HFFc6 (cell line): ENCODE measurements at regions not wholly inside any gene's neighbourhood (a gene's known extent, or its start where the extent isn't known, plus 50 kb on each side); places are given as distances from the start of the nearest gene placed in this dataset.

Experiments used
- DNase-seq: peaks from one replicate; pipeline ENCODE4 v3.0.0-alpha.2; 2018
- H3K27ac Mint-ChIP-seq: 2 replicates; pipeline ENCODE4 v1.8.0; 2020; ENCODE audit warnings: mild to moderate bottlenecking, mixed read lengths
- H3K27me3 Mint-ChIP-seq: 2 replicates; pipeline ENCODE4 v1.8.0; 2021; ENCODE audit warnings: mild to moderate bottlenecking, moderate library complexity, mixed read lengths; ENCODE audit not compliant: insufficient read depth
- H3K36me3 Mint-ChIP-seq: 2 replicates; pipeline ENCODE4 v1.8.0; 2021; ENCODE audit warnings: low read depth, mixed read lengths
- H3K4me1 Mint-ChIP-seq: 2 replicates; pipeline ENCODE4 v1.8.0; 2020; ENCODE audit warnings: low read depth, mixed read lengths
- H3K4me3 Mint-ChIP-seq: 2 replicates; pipeline ENCODE4 v1.8.0; 2020; ENCODE audit warnings: mild to moderate bottlenecking, moderate library complexity, mixed read lengths
- H3K9me3 Mint-ChIP-seq: 2 replicates; pipeline ENCODE4 v1.8.0; 2020; ENCODE audit warnings: mild to moderate bottlenecking, mixed read lengths
- TF ChIP-seq, protein P1 (sequence below): fragments of 200-600 bp; sonication (generic); IDR thresholded peaks from 2 replicates; pipeline ENCODE4 v1.5.0; 2021; ENCODE audit warnings: antibody characterized with exemption, mild to moderate bottlenecking

DNA sequence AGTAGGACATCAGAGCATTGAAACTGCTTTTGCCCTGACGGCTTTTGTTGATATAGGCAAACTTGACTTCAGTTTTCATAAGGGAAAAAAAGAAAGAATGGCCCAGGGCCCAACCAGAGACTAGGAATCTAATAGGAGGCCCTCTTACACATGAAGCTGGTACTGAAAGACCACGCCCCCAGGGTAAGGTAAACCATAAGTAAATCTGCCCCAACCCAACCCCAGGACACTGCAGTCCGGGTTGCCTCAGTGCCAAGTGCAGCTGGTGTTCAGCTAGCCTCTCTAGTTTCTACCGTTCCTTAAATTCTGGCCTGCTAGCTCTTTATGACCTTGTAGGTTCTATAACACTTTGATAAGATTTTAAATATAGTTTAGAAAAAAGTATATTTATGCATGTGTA lies 136.7 kb downstream of the AQP9 start:
- Mint-ChIP-seq H3K4me3 (no peak overlapping the region), H3K36me3 (peaks cover 11% of the 10 kb centered on the region), H3K9me3 (peaks cover 14% of the 10 kb centered on the region), H3K27ac (no peak overlapping the region), H3K27me3 (peaks cover 6% of the 10 kb centered on the region), H3K4me1 (no peaks in the 10 kb centered on the region)
- TF ChIP-seq, protein P1, sequence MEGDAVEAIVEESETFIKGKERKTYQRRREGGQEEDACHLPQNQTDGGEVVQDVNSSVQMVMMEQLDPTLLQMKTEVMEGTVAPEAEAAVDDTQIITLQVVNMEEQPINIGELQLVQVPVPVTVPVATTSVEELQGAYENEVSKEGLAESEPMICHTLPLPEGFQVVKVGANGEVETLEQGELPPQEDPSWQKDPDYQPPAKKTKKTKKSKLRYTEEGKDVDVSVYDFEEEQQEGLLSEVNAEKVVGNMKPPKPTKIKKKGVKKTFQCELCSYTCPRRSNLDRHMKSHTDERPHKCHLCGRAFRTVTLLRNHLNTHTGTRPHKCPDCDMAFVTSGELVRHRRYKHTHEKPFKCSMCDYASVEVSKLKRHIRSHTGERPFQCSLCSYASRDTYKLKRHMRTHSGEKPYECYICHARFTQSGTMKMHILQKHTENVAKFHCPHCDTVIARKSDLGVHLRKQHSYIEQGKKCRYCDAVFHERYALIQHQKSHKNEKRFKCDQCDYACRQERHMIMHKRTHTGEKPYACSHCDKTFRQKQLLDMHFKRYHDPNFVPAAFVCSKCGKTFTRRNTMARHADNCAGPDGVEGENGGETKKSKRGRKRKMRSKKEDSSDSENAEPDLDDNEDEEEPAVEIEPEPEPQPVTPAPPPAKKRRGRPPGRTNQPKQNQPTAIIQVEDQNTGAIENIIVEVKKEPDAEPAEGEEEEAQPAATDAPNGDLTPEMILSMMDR, result no peak
- no peak for DNase-seq

DNA sequence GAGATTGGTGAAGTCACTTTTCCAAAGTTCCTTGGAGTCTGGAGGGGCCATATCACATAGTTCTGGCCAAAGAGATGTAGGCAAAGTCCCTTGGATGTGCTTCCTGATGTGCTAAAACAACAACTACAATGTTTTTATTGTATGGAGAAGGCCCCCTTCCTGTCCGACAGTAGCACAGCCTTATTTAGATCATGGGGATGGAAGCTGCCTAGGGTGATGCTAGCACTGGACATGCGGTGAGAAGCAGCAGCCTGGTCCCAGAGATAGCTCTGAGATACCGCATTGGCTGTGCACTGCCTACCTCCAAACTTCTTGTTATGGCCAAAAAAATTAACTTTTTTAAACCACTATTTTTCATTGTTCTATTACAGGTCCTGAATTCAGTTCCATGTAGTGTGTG lies 137.6 kb downstream of the AQP9 start:
- Mint-ChIP-seq H3K36me3 (peaks cover 9% of the 10 kb centered on the region), H3K4me3 (no peak overlapping the region), H3K4me1 (no peaks in the 10 kb centered on the region), H3K27me3 (peaks cover 6% of the 10 kb centered on the region), H3K9me3 (peaks cover 12% of the 10 kb centered on the region), H3K27ac (no peak overlapping the region)
- DNase-seq, result no peak
- TF ChIP-seq, protein P1, result no peak

DNA sequence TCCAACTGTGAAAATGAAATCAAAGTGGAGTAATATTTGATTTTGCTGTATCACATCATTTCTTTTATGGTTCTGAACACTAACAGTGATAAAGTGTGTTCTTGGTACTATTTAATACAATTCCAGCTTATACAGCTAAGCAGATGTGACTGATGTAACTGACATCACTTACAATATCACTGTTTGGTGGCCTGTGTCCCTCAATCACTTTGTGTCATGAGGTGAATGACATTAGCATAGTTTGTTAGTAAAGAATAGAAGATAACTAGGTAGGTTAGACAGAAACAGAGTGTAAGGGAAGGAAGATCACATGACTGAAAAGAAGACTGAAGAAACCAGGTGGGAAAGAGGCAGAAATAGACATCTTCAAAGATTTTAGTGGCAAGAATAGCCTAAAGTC lies 138.7 kb downstream of the AQP9 start:
- H3K27ac Mint-ChIP-seq, result no peak overlapping the region
- peaks cover under 1% of the 10 kb centered on the region; the same call in 1 of the 2 replicates for H3K9me3 Mint-ChIP-seq
- no peak overlapping the region for H3K4me3 Mint-ChIP-seq
- H3K36me3 Mint-ChIP-seq, result no peaks in the 10 kb centered on the region
- TF ChIP-seq, protein P1, result no peak
- DNase-seq, result no peak
- peaks cover 3% of the 10 kb centered on the region for H3K27me3 Mint-ChIP-seq
- no peaks in the 10 kb centered on the region for H3K4me1 Mint-ChIP-seq

DNA sequence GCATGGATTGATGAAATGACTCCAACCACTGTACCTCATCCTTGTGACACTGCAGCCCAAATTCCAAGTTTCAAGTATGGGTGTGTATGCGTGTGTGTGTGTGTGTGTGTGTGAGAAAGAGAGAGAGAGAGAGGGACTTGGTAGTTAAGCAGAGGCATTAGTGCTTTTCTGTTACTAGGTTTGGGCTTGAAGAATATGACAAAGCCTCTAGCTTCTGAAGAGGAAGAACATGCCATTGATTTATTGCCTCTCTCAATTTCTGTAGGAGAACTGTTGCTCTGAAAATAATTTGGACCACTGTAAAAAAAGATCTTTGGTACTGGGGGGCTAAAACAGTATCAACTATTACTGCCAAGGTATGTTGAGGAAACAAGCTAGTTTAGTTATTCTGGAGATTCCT lies 139.2 kb downstream of the AQP9 start:
- DNase-seq, result no peak
- H3K27ac Mint-ChIP-seq, result no peak overlapping the region
- no peaks in the 10 kb centered on the region for H3K4me1 Mint-ChIP-seq
- no peaks in the 10 kb centered on the region for H3K9me3 Mint-ChIP-seq
- H3K4me3 Mint-ChIP-seq, result no peak overlapping the region
- peaks cover 3% of the 10 kb centered on the region for H3K27me3 Mint-ChIP-seq
- TF ChIP-seq, protein P1, result no peak
- no peaks in the 10 kb centered on the region for H3K36me3 Mint-ChIP-seq

DNA sequence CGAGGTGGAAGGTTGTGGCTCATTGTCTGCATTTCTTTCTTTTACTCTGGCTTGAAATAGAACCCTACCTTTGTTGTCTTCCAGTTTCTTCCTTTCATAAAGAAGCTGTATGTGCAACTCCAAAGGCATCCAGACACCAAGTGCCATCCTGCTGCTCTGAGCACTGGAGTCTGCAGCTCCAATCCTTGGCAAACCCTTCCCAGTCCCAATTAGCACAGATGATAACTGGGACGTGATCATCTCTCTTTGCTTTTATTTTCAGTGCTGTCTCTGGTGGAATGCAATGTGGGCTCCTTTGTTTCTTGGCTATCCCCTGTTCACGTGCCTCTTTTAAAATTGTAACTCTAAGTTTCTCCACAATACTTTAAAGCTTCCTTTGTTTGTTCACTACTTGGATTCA lies 140.9 kb downstream of the AQP9 start:
- Mint-ChIP-seq H3K36me3 (no peaks in the 10 kb centered on the region), H3K27ac (no peak overlapping the region), H3K4me1 (no peaks in the 10 kb centered on the region), H3K27me3 (peaks cover 12% of the 10 kb centered on the region), H3K9me3 (no peaks in the 10 kb centered on the region), H3K4me3 (no peak overlapping the region)
- TF ChIP-seq, protein P1, result no peak
- no peak for DNase-seq

DNA sequence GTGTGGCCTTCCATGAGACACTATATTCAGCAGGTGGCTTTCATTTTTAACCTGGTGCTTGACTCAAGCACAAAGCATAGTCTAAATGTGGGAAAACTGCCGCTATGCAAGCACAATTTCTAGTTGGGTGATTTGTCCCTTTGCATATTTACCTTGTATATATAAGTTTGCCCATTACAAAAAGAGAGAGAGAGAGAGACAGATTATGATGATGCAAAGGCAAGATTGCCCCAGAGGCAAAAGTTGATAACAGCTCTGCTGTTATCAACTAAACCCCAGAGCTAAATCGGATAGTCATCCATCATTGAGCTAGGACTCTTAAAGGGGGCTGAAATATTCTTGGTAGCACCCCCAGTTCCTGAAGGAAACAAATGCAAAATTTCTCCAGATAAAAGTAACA lies 141.5 kb downstream of the AQP9 start:
- Mint-ChIP-seq H3K4me3 (no peak overlapping the region), H3K27ac (no peak overlapping the region), H3K27me3 (peaks cover 12% of the 10 kb centered on the region), H3K36me3 (no peaks in the 10 kb centered on the region), H3K4me1 (no peaks in the 10 kb centered on the region), H3K9me3 (no peaks in the 10 kb centered on the region)
- TF ChIP-seq, protein P1, result no peak
- no peak for DNase-seq
